T-helper 2 cell treated with Interferon-gamma antibody and Interleukin-4, amounts not matched to agents 100 ng/mL and 5 ng/mL, for 36 hours (primary cell): ENCODE measurements at regions not wholly inside any gene's neighbourhood (a gene's known extent, or its start where the extent isn't known, plus 50 kb on each side); places are given as distances from the start of the nearest gene placed in this dataset.
"Not testable (repeated sequence)": the region's sequence is repeated elsewhere in the genome, so short reads cannot be mapped to it uniquely, and the experiment has no call there.

ENCODE experiments used
- intact Hi-C: fragments of 100-400 bp; cut with micrococcal nuclease; formaldehyde crosslinking; loops from one replicate; pipeline ENCODE4 v1.15.1; 2023

GRCh38 chr5:98530224-98530623 is 243.2 kb upstream of the RGMB start:
- intact Hi-C loops = no loop called here

GRCh38 chr5:98535901-98536300 is 237.6 kb upstream of the RGMB start:
- intact Hi-C loops = no loop called here

GRCh38 chr5:98540056-98540455 is 233.4 kb upstream of the RGMB start:
- intact Hi-C loops = no loop called here

GRCh38 chr5:98541641-98542040 is 231.8 kb upstream of the RGMB start:
- intact Hi-C loops = no loop called here

GRCh38 chr5:98543490-98543889 is 230.0 kb upstream of the RGMB start:
- intact Hi-C loops = no loop called here

- intact Hi-C loops = not testable (repeated sequence)
Measured at GRCh38 chr5:98546924-98547323, 226.5 kb upstream of the RGMB start.

- intact Hi-C loops = no loop called here
Measured at GRCh38 chr5:98556712-98557111, 216.8 kb upstream of the RGMB start.

- intact Hi-C loops = no loop called here
Measured at GRCh38 chr5:98557916-98558315, 215.5 kb upstream of the RGMB start.

- intact Hi-C loops = no loop called here
Measured at GRCh38 chr5:98563885-98564653, 209.4 kb upstream of the RGMB start.

- intact Hi-C loops = no loop called here
Measured at GRCh38 chr5:98564836-98565235, 208.6 kb upstream of the RGMB start.

- intact Hi-C loops = no loop called here
Measured at GRCh38 chr5:98568336-98568735, 205.1 kb upstream of the RGMB start.

- intact Hi-C loops = no loop called here
Measured at GRCh38 chr5:98569288-98569687, 204.2 kb upstream of the RGMB start.

GRCh38 chr5:98570010-98570409 is 203.5 kb upstream of the RGMB start:
- intact Hi-C loops = no loop called here

- intact Hi-C loops = no loop called here
Measured at GRCh38 chr5:98570661-98571191, 202.7 kb upstream of the RGMB start.

GRCh38 chr5:98573834-98574320 is 199.6 kb upstream of the RGMB start:
- intact Hi-C loops = no loop called here

GRCh38 chr5:98576275-98576674 is 197.2 kb upstream of the RGMB start:
- intact Hi-C loops = no loop called here

- intact Hi-C loops = no loop called here
Measured at GRCh38 chr5:98578438-98578837, 195.0 kb upstream of the RGMB start.

GRCh38 chr5:98581112-98581997 is 192.1 kb upstream of the RGMB start:
- intact Hi-C loops = no loop called here

GRCh38 chr5:98583586-98583985 is 189.9 kb upstream of the RGMB start:
- intact Hi-C loops = no loop called here

- intact Hi-C loops = no loop called here
Measured at GRCh38 chr5:98585661-98586310, 187.7 kb upstream of the RGMB start.

GRCh38 chr5:98586581-98586980 is 186.9 kb upstream of the RGMB start:
- intact Hi-C loops = no loop called here

GRCh38 chr5:98587166-98587565 is 186.3 kb upstream of the RGMB start:
- intact Hi-C loops = no loop called here
